ENCODE measurements at regions not wholly inside any gene's neighbourhood (a gene's known extent, or its start where the extent isn't known, plus 50 kb on each side); places are given as distances from the start of the nearest gene placed in this dataset.

- Histone ChIP-seq H3K4me2 (ENCODE audit: low read depth, low read length) (peak overlapping the region; percentile 83; the same call in 1 of the 2 replicates), H3K9me2 (replicated peaks; ENCODE audit: insufficient read depth, low read length) (no peaks in the 10 kb centered on the region), H3K27ac (ENCODE audit: low read length) (no peak overlapping the region), H3K9ac (ENCODE audit: low read length) (no peak overlapping the region), H3K4me3 (ENCODE audit: low read length) (no peak overlapping the region), H2AFZ (ENCODE audit: low read length) (no peak overlapping the region), H4K20me1 (ENCODE audit: insufficient read depth, low read length) (no peaks in the 10 kb centered on the region), H3K79me2 (ENCODE audit: low read length) (peaks cover 86% of the 10 kb centered on the region), H3K4me1 (ENCODE audit: low read length) (peaks cover 47% of the 10 kb centered on the region), H3K27me3 (replicated peaks; ENCODE audit: insufficient read depth, low read length) (no peaks in the 10 kb centered on the region), H3K9me3 (replicated peaks; ENCODE audit: insufficient read depth, low read length) (no peaks in the 10 kb centered on the region), H3F3A (ENCODE audit: insufficient read depth, low read length) (peaks cover 26% of the 10 kb centered on the region), H3K36me3 (replicated peaks; ENCODE audit: insufficient read depth, low read length) (no peaks in the 10 kb centered on the region)
- TF ChIP-seq CTCF (IDR thresholded peaks at IDR 0.05; ENCODE audit: low read length) (no peak), EZH2 (optimal IDR thresholded peaks at IDR 0.05; ENCODE audit: low read depth, low read length) (no peak), EZH2phosphoT487 (IDR thresholded peaks at IDR 0.05; ENCODE audit: low read length) (no peak)
- no peak for DNase-seq
Measured at GRCh38 chr2:64929333-64929732, 59.9 kb upstream of the SLC1A4 start.

- Histone ChIP-seq H3K9me3 (replicated peaks; ENCODE audit: insufficient read depth, low read length) (no peaks in the 10 kb centered on the region), H3K4me1 (ENCODE audit: low read length) (peaks cover 54% of the 10 kb centered on the region), H2AFZ (ENCODE audit: low read length) (no peak overlapping the region), H3K4me2 (ENCODE audit: low read depth, low read length) (peak overlapping the region; percentile 83), H3K4me3 (ENCODE audit: low read length) (peak overlapping the region; percentile 62), H4K20me1 (ENCODE audit: insufficient read depth, low read length) (no peaks in the 10 kb centered on the region), H3K9me2 (replicated peaks; ENCODE audit: insufficient read depth, low read length) (no peaks in the 10 kb centered on the region), H3K9ac (ENCODE audit: low read length) (peak overlapping the region; percentile 69; the same call in 1 of the 2 replicates), H3F3A (ENCODE audit: insufficient read depth, low read length) (peaks cover 26% of the 10 kb centered on the region), H3K36me3 (replicated peaks; ENCODE audit: insufficient read depth, low read length) (0 out of 2 replicates have a peak, but pooled peaks cover 2% of the 10 kb centered on the region), H3K27ac (ENCODE audit: low read length) (peak overlapping the region; percentile 90; the same call in 1 of the 2 replicates), H3K27me3 (replicated peaks; ENCODE audit: insufficient read depth, low read length) (no peaks in the 10 kb centered on the region), H3K79me2 (ENCODE audit: low read length) (peaks cover 86% of the 10 kb centered on the region)
- TF ChIP-seq EZH2 (optimal IDR thresholded peaks at IDR 0.05; ENCODE audit: low read depth, low read length) (no peak), CTCF (IDR thresholded peaks at IDR 0.05; ENCODE audit: low read length) (no peak), EZH2phosphoT487 (IDR thresholded peaks at IDR 0.05; ENCODE audit: low read length) (no peak)
- no peak for DNase-seq
Measured at GRCh38 chr2:64930258-64930671, 58.9 kb upstream of the SLC1A4 start.

- Histone ChIP-seq H3K27ac (ENCODE audit: low read length) (peak overlapping the region; percentile 90), H3K4me3 (ENCODE audit: low read length) (peak overlapping the region; percentile 62), H3K9me2 (replicated peaks; ENCODE audit: insufficient read depth, low read length) (no peaks in the 10 kb centered on the region), H4K20me1 (ENCODE audit: insufficient read depth, low read length) (no peaks in the 10 kb centered on the region), H3K9ac (ENCODE audit: low read length) (peak overlapping the region; percentile 69), H3K4me2 (ENCODE audit: low read depth, low read length) (peak overlapping the region; percentile 83), H2AFZ (ENCODE audit: low read length) (no peak overlapping the region), H3K36me3 (replicated peaks; ENCODE audit: insufficient read depth, low read length) (0 out of 2 replicates have a peak, but pooled peaks cover 6% of the 10 kb centered on the region), H3K79me2 (ENCODE audit: low read length) (peaks cover 86% of the 10 kb centered on the region), H3K9me3 (replicated peaks; ENCODE audit: insufficient read depth, low read length) (no peaks in the 10 kb centered on the region), H3F3A (ENCODE audit: insufficient read depth, low read length) (peaks cover 29% of the 10 kb centered on the region), H3K4me1 (ENCODE audit: low read length) (peaks cover 63% of the 10 kb centered on the region), H3K27me3 (replicated peaks; ENCODE audit: insufficient read depth, low read length) (no peaks in the 10 kb centered on the region)
- no peak for DNase-seq
- TF ChIP-seq CTCF (IDR thresholded peaks at IDR 0.05; ENCODE audit: low read length) (no peak), EZH2phosphoT487 (IDR thresholded peaks at IDR 0.05; ENCODE audit: low read length) (no peak), EZH2 (optimal IDR thresholded peaks at IDR 0.05; ENCODE audit: low read depth, low read length) (no peak)
Measured at GRCh38 chr2:64931246-64932115, 57.7 kb upstream of the SLC1A4 start.

Data from MM.1S (cell line).